ENCODE measurements at regions not wholly inside any gene's neighbourhood (a gene's known extent, or its start where the extent isn't known, plus 50 kb on each side); places are given as distances from the start of the nearest gene placed in this dataset.

DNA sequence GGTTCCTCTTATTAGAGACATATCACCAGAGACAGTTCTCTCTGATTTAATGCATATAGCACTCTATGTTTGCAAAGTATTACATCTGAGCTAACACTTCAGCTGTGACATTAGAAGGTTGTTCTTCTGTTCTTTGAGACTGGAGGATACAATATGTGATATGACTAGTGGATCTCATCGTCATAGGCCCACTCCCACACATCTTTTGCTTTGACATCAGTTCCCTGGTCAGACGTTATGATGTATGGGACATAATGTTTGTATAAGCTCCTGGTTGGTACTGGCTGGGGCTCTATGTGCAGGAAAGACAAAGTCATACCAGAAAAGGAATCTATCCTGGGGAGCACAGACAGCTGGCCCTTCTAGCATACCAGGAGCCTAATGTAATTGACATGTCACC, 57.7 kb upstream of the MAML3 start:
- DNase-seq = no peak

DNA sequence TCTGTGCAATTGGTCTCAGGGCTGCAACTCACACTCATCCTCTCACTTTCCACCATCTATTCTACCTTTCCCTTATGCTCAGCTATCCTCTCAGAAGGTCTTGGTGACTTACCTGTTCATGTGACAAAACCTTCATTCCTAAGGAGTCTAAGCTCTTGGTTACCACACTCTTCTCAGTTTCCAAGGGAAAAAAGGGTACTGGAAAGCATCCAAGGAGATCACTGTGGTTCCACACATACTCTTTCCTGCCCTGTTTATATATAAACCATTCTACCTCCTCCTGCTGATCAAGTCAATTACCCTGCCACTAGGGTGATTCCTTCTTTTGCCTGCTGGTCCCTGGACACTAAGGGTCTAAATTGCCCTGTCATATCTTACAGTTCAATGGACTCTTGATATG, 57.2 kb upstream of the MAML3 start:
- DNase-seq = no peak

DNA sequence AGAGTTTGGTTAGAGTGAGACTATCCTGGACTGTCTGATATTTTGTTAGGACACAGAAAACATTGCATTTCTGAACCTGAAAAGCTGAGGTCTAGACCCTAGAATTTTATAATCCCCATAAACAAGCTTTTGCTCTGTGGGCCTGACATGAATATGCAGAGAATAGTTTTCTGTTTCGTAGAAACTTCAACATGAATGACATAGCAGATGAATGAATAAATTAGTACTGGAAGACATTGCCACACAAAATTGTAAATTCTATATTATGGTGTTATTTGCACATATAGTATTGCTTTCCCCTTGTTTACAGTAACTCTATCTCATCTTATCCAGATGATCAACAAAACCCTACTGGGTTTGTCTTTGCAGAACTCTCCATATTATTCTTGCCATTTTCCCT, 54.9 kb upstream of the MAML3 start:
- no peak for DNase-seq

All from islet precursor cell (in vitro differentiated cells).